GM18858 (cell line): ENCODE measurements at regions not wholly inside any gene's neighbourhood (a gene's known extent, or its start where the extent isn't known, plus 50 kb on each side); places are given as distances from the start of the nearest gene placed in this dataset.
"Not testable (repeated sequence)": the region's sequence is repeated elsewhere in the genome, so short reads cannot be mapped to it uniquely, and the experiment has no call there.

ENCODE experiments used
- ATAC-seq: cut with Tn5 transposase; IDR thresholded peaks from one replicate; pipeline ENCODE4 v1.9.1; 2021; ENCODE audit not compliant: unreplicated experiment

DNA sequence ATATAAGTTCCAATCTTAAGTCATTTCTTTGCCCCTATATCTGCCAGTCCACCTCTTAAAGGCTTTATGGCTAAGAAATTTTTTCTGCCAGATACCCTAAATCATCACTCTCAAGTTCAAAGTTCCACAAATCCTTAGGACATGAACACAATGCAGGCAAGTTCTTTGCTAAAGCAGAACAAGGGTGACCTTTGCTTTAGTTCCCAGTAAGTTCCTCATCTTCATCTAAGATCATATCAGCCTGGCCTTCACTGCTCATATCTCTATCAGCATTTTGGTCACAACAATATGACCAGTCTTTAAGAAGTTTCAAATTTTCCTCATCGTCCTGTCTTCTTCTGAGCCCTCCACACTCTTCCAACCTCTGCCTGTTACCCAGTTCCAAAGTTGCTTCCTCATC is 402.2 kb upstream of the RUNX1 start:
- no peak for ATAC-seq

DNA sequence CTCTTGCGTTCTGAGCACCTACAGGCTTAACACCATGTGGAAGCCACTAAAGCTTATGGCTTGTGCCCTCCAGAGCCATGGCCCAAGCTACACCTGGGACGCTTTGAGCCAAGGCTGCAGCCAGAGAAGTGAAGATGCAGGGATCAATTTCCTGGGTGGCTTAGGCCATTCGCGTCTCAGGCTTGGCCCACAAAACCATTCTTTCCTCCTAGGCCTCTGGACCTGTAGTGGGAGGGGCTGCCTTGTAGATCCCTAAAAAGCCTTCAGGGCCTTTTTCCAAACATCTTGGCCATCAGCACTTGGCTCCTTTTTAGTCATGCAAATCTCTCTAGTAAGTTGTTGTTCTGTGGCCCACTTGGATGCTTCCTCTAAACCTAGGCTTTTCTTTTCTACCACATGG is 401.7 kb upstream of the RUNX1 start:
- ATAC-seq, result no peak

DNA sequence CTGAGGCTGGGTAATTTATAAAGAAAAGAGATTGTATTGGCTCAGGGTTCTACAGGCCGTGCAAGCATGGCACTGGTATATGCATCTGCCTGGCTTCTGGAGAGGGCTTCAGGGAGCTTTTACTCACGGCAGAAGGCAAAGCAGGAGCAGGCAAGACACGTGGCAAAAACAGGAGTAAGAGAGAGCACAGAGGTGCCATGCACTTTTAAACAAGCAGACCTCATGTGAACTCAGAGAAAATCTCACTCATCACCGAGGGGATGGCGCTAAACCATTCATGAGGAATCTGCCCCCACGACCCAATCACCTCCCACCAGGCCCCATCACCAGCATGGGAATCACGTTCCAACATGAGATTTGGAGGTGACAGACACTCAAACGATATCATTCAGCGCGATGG is 400.7 kb upstream of the RUNX1 start:
- no peak for ATAC-seq

DNA sequence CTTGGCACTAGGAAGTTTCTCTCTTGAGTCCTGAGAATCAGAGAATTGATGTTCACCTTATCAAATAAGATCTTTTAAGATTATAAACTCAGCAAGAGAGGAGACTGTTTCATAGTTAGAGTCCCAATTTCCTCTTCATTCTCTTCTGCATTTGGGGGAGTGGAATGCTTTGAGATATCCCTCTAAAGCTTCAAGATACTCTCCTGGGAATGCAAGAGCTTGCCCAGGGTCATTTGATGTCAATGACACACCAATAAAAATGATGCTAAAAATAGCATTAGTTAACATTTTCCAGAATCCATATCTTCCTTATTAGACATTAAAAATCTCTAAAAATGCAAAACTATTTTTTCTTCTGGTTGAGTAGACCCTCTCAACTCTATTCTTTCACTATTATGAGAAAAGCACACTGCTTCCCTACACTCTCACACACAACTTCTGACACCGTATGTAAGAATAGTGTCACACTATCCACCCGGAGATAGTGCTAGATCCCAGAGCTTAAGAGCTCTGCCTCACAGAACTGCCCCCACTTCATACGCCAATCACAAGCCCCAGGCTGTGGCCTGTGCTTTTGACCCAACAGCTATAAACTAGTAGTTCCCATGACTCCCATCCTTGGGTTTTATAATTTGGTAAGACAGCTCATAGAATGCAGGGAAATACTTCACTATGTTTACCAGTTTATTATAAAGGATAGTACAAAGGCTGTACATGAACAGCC is 399.9 kb upstream of the RUNX1 start:
- ATAC-seq, result no peak

DNA sequence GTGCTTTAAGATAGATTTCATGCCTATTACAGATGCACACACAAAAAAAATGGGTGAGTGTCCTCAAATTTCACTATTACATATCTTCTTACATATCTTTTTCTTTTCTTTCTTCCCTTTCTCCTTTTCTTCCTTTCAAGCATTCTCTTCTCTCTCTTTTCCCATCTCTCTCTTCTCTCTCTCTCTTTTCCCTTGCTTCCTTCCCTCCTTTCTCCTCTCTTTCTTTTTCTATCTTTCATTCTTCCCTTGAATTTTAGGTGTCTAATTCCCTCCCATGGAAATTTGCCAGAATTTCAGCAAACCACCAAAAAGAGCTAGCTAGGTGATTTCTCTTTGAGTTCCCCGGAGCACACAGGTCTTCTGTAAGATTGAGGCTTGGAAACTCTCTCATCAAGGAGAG is 395.3 kb upstream of the RUNX1 start:
- no peak for ATAC-seq

DNA sequence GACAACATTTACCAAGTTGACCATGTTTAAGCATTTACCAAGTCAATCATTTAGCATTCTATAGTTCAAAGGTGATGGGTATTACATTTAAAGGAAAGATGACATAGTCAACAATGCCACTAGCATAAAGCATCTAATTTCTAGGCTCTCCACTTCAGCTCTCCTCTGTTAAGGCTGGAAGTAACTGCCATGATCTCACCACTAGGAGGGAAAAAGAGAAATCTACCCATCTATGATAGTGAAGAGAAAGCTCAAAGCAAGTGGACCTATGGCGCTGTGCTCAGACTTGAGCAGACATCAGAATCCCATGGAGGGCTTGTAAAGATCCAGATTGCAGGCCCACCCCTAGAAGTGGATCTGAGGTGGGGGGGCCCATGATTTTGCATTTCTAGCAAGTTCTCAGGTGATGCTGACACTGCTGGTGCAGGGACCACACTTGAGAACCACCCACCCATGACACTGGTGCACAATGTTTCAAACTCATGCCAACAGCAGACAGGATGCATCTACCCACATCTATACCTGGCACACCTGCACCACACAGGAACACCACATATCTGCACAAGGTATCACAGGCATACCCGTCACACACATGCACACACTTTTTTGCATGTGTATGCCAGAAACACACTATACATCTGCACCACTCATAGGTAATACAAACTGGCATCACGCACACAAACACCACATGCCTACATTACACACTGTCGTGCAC is 392.9 kb upstream of the RUNX1 start:
- ATAC-seq, result no peak

DNA sequence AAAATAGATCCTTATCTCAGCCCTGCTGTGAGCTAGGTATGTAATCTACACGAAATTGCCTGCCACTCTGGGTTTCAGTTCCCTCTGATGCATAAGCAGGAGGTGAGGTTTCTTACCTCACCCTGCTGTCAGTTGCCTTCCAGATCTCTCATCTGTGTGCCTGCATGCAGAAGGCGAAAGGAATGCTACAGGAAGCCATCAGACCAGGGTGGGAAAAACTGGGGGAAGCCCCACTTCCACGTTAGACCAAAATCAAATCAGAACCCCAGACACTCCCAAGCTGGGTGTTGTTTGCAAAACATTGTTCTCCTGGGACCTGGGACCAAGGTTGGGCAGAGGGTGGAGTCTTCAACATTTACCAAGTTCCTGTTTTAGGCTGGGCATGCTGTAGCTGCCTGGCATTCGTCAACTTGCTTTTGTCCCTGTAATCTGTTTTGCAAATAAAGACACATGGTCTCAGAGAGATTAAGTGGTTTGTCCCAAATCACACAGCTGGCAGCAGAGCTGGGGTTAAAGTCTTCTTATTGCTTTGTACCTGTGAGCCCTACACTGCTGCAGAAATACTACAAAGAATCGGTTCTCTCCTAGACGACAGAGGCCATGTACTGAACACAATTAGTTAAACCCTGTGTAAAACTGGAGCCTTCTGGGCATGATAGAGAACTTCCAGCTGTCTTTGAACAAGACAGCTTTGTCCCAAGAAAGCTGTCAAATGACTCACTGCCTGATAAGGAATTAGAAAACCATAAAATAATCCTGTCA is 389.7 kb upstream of the RUNX1 start:
- ATAC-seq, result peak; percentile 81

DNA sequence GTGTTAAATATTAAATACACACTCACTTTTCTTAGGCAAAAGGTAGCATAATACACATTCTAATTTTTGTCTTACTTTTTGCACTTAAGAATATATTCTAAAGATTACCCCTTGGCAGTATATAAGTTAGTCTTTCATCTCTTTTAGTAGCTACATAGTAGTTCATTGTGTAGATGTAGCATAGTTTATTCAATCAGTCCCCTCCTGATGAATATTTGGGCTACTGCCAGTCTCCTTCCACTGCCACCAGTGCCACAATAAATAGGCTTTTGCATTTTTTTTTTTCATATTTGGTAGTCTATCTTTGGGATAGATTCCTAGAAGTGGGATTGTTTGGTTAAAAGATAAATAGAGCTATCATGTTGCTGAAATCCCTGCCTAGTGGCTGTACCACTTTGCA is 388.8 kb upstream of the RUNX1 start:
- no peak for ATAC-seq

DNA sequence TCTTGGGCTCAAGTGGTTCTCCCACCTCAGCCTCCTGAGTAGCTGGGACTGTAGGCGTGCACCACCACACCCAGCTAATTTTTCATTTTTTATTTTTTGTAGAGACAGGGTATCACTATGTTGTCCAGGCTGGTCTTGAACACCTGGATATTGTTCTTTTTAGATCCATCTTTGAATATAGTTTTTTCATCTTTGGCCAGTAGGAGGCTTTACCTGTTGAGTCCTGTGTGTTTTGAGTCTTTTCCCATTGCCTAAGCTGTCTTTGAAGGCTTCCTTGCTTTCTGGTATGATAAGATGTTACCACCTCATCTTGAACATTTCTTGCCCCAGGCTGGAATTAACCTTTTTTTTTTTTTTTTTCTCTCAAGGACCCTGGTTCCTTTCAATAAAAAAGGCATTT is 387.8 kb upstream of the RUNX1 start:
- ATAC-seq, result no peak

DNA sequence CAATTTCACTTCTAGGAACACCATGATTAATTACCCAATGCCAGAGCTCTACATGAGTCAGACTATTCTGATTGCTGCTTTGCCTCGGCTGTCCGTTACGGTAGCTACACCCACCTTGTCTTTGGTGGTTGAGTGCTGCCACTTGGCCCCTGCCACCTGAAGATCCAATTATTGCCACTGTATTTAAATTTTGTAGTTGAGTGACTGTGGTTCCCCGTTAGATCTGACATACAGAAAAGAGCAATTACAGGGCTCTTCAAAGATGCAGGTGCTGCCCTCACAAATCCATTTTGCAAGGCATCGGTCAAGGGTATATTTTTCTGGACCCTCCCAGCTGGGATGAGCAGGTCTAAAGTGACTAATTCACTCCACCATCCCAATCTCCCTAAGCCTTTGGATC is 383.5 kb upstream of the RUNX1 start:
- ATAC-seq, result not testable (repeated sequence)

DNA sequence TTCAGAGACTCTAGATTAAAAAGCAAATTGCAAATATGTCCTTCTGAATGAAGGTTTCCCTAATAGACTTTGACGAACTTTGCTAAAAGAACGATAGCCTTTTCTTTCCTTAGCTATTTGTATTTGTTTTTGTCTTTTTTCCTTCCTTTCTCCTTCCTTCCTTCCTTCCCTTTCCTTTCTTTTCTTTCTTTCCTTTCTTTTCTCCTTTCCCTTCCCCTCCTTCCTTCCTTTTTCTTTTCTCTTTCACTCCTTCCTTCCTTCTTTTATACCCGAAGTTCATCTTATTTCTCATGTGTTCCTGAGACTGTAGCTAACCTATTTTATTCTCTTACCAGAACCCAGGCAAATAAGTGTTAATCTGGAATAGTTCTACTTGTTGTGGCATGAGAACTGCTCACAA is 381.2 kb upstream of the RUNX1 start:
- no peak for ATAC-seq

DNA sequence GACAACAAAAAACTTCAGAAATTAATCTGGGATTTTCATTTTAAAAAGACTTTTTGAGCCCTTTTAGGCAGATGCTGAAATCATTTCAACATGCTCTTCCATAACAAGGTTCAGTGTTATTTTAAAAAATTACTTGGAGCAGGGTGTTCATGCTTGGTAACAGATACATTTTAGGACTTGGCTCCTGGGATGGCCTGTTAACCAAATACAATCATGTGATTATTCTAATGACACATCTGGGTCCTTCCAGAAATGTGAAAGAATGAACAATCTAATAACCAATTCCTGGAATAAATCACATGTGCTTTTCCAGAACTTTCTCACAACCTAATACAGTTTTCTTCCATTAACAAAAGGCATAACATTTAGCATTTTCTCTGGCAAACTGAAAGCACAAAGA is 379.8 kb upstream of the RUNX1 start:
- no peak for ATAC-seq

DNA sequence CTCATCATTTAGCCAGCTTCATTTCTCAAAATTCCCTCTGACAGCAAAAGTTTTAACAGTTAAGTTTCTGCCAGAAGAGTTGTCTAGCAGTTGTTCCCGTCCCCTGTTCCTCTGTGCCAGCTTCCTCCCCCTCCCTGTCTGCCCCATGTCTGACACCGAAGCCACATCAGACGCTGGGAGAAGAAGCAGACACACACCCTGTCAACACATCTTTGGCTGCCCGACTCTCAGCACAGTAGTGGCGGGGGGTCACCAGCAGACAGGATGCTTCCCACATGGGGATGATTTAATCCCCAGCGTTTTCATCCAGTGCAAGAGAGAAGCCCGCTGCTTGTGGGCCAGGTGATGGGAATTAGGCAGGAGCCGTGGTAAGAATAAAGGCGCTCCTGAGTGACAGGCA is 379.4 kb upstream of the RUNX1 start:
- ATAC-seq, result no peak

DNA sequence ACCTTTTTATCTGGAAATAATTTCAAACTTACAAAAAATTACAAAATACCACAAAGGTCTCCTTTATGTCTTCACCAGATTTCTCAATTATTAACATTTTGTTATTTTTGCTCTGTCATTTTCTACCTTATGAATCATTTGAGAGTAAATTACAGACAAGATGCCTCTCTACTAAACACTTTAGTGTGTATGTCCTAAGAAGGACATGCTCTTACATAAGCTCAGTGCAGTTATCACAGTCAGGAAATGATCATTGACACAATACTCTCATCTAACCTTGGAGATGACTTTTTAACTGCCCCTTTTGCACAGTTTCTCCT is 378.9 kb upstream of the RUNX1 start:
- no peak for ATAC-seq

DNA sequence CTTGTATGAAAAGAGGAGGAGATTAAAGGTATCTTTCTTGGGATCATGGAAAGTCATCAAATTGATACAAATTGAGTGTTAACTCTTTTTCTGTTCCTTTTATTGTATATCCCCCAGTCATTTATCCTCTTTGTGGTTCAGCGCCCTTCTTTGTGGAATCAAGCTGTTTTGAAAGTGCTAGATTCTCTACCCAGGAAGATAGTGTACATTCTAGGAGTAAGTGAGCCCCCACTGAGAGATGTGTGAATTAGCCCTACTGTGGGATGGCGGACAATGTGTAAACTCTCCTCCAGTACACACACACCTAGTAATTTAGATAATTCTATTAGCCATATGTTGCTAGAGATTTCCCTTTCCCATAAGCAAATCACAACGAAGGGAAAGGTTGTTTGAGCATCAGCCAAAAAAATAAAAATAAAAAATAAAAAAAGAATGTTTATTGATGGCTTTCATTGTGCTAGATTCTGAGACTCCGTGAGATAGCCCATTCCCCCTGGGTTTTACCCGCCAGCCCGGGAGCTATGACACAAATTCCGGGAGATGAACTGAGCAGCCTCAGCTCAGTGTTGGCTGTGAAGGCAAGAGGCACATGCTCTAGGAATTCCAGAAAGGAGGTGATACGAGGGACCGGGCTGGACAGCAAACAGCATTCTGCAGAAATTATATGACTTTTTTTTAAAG is 378.4 kb upstream of the RUNX1 start:
- no peak for ATAC-seq

DNA sequence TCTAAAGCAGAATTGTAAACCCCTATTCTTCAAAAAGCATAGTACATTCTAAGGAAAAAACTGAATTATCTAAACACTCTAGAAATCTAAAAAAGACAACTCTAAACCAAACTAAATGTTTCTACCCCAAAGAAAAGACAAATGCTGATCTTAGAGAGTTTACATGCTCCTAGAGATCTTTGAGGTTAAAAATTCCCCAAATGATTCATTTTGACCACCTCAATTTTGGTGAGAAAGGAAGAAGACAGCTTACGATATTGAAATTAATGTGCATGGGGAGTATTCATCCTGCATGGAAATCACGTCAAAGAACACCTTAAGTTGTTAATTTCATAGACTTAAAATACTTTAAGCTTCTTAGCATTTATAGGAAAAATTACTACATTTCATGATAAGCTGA is 377.8 kb upstream of the RUNX1 start:
- no peak for ATAC-seq

DNA sequence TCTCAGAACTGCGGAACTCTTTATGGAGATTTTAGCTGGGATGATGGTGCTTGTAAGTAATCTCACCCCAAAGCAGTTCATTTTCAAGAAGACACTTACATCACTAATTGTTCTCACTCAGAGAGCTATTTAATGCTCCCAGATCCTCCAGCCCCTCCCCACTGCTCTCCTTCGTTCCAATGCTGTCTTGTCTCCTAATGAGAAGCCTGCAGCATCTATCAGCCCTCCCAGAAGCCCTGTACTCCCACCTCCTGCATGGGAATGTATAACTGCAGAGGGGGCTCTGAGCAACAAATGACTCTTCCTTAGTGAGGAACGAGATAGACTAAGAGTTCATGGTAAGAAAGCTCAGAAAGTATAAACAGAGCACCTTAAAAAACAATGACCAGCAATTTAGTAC is 377.4 kb upstream of the RUNX1 start:
- no peak for ATAC-seq

DNA sequence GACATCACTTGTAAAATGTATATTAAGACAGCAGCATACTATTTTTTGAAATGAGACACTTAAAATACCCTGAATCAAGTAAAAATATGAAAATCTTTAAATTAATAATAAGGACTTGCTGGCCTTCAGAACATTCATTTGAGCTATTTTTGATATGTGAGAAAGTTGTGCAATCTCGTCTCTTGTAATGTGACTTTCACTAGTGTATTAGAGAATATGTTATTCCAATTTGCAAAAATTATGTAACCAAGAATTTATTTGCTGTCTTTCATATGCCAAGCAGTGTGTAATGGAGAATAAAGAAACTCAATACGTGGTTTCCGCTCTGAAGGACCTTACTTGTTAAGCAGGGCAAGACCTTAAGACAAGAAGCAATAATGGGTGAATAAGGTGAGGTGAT is 375.0 kb upstream of the RUNX1 start:
- ATAC-seq, result no peak

DNA sequence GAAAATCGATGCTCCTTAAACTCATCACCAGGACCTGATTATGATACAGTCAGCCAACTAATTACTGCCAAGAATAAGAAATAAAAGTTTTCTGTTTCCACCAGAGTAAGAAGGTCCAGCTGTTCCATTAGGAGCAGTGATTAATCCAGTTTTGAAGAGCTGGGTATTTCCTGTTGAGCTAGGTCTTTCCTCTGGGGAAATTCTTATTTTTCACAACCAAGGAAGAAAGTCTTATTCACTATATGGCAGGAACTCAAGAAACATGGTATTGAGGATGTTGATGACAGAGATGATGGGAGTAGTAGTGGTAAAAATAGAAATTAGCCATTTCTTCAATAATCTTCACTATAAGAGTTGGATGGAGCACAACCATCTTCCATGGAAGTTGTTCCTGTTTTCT is 374.6 kb upstream of the RUNX1 start:
- no peak for ATAC-seq

DNA sequence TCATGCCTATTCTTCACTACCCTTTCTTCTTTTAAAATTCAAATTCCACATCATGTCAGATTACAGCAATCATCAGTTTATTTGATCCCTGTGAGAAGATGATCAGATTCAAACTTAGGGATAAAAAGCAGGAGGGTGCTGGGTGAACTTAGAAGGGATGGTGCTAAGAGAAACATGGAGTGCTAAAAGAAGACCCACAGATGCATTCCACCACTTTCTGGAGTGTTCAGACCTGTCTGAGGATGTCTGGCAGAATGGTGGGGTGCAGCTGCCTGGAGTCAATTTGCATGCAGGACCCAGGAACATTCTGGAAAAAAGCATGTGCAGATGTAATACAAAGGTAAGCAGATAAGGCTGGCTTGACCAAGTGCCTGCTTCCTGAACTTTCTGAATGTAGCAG is 372.9 kb upstream of the RUNX1 start:
- ATAC-seq, result no peak

DNA sequence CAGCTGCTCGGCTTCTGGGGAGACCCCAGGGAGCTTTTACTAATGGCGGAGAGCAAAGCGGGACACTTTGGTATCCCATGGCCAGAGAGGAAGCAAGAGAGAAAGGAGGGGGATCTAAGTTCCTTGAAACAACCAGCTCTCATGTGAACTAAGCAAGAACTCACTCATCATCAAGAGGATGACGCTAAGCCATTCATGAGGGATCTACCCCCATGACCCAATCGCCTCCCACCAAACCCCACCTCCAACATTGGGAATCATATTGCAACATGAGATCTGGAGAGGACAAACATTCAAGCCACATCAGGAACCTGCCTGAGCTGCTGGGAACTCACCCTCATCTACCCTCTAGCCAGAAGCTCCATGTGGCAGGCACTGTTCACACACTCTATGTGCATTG is 372.1 kb upstream of the RUNX1 start:
- ATAC-seq, result no peak

DNA sequence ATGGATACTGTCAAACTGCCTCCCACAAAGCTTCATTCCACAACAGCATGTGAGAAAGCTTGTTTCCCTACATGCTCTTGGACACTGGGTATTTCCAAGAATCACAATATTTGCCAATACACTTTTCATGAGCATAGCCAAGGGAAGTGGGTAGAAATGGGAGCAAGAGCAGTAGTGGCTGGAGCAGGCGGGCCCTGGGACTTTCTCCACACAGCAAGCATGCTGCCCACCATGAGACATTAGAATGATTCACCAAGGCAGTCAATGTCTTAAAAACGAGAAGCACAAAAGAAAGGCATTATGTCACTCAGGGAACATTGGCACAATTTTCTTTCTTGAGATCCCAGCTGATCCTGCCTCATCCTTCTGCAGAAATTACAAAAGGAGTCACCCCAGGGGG is 371.6 kb upstream of the RUNX1 start:
- no peak for ATAC-seq
